ENCODE measurements at regions not wholly inside any gene's neighbourhood (a gene's known extent, or its start where the extent isn't known, plus 50 kb on each side); places are given as distances from the start of the nearest gene placed in this dataset.
"Not testable (repeated sequence)": the region's sequence is repeated elsewhere in the genome, so short reads cannot be mapped to it uniquely, and the experiment has no call there.

- H3K4me3 ChIP-seq (ENCODE audit: low read depth, low read length), result no peak overlapping the region
- in situ Hi-C loops (cut with HindIII; ENCODE audit: low sequenced_read_pairs), result no loop called here
- TF ChIP-seq, protein P1, sequence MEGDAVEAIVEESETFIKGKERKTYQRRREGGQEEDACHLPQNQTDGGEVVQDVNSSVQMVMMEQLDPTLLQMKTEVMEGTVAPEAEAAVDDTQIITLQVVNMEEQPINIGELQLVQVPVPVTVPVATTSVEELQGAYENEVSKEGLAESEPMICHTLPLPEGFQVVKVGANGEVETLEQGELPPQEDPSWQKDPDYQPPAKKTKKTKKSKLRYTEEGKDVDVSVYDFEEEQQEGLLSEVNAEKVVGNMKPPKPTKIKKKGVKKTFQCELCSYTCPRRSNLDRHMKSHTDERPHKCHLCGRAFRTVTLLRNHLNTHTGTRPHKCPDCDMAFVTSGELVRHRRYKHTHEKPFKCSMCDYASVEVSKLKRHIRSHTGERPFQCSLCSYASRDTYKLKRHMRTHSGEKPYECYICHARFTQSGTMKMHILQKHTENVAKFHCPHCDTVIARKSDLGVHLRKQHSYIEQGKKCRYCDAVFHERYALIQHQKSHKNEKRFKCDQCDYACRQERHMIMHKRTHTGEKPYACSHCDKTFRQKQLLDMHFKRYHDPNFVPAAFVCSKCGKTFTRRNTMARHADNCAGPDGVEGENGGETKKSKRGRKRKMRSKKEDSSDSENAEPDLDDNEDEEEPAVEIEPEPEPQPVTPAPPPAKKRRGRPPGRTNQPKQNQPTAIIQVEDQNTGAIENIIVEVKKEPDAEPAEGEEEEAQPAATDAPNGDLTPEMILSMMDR (IDR thresholded peaks at IDR 0.05; ENCODE audit: low read depth, low read length, missing control alignments), result no peak
- DNase-seq (ENCODE audit: low read depth), result no peak
These were observed 383.4 kb downstream of the RAP2B start for GRCh38 chr3:153545471-153545870.

DNA sequence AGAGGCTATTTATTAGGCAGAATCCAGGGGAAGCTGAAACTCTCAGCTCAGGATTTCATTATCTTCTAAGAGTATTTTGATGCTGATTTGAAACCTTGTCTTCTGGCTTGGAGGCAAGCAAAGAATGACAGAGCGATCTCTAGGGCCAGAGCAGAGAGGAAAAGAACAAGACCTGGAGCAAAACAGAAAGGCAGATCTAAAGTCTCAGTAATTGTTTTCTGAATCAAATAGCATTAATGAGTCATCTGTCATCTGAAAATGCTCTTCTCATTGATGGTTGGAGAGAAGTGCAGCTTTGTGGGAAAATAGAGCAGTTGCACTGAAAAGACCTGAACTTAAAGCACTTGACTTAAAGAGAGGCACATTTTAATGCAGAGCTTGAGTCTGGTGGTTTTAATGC lies 385.9 kb downstream of the RAP2B start:
- H3K4me3 ChIP-seq (ENCODE audit: low read depth, low read length), result no peak overlapping the region
- TF ChIP-seq, protein P1 (IDR thresholded peaks at IDR 0.05; ENCODE audit: low read depth, low read length, missing control alignments), result no peak
- no peak for DNase-seq (ENCODE audit: low read depth)
- in situ Hi-C loops (cut with HindIII; ENCODE audit: low sequenced_read_pairs), result no loop called here

- H3K4me3 ChIP-seq (ENCODE audit: low read depth, low read length); in situ Hi-C loops (cut with HindIII; ENCODE audit: low sequenced_read_pairs); DNase-seq (ENCODE audit: low read depth): not testable (repeated sequence)
These were observed 387.7 kb downstream of the RAP2B start for GRCh38 chr3:153549686-153550085.

DNA sequence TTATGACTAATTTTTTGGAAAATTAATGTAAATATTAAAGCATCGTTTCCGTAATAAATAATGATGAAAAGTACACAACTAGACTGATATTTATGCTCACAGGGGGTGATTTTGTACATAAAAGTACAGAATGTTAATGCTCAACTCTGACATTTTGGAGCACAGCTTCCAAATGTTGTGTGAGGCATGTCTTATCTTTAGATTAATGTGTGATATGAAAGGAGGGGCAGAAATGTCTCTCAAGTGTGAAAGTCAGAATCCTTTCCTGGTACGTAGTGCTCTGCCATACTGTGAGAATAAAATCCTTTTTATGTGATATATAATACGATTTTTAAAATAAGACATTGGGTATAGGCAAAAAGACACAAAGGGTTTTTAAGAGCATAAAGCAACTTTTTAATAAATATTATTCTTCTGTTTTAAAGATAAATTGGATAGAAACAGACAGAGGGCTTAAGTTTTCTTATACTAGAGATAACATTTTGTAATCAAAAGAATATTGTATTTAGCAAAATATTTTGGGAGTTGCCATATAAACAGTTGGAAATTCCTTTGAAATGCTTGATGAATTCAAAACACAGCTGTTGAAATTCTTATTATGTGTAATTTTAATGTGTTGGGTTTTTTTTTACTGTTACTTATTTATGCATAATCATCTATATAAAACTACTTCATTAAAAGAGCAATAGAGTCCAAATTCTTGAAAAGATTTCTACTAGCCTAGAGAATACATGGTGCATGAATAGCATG lies 389.7 kb downstream of the RAP2B start:
- in situ Hi-C loops (cut with HindIII; ENCODE audit: low sequenced_read_pairs), result no loop called here
- TF ChIP-seq, protein P1 (IDR thresholded peaks at IDR 0.05; ENCODE audit: low read depth, low read length, missing control alignments), result no peak
- no peak for DNase-seq (ENCODE audit: low read depth)
- H3K4me3 ChIP-seq (ENCODE audit: low read depth, low read length), result no peak overlapping the region

DNA sequence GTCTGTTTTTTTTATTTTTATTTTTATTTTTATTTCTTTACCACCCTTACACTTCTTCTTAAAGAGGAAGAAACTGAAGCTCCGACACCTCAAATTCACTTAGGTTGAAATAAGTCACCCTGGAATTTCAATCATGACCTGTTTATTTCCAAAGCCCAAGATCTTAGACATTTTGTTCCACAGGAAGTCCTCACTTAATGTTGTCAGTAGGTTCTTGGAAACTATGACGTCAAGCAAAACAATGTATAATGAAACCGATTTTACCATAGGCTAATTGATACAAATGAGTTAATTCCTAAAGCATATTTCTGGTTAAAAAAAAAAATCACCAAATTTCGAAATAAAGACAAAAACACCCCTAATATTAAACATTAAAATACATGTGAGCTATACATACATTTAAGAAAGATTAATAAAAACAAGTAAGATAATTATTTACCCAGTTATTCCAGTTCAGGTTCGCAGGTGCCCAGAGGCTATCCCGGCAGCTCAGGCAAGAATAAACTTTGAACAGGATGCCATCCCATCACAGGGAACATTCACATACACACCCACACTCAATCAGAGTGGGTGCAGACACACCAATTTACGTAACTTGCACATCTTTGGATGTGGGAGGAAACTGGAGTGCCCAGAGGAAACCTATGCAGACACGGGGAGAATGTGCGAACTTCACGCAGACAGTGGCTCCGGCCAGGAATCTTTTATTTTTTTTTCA lies 391.0 kb downstream of the RAP2B start:
- DNase-seq (ENCODE audit: low read depth), result no peak
- H3K4me3 ChIP-seq (ENCODE audit: low read depth, low read length), result no peak overlapping the region
- in situ Hi-C loops (cut with HindIII; ENCODE audit: low sequenced_read_pairs), result no loop called here
- TF ChIP-seq, protein P1 (IDR thresholded peaks at IDR 0.05; ENCODE audit: low read depth, low read length, missing control alignments), result no peak

DNA sequence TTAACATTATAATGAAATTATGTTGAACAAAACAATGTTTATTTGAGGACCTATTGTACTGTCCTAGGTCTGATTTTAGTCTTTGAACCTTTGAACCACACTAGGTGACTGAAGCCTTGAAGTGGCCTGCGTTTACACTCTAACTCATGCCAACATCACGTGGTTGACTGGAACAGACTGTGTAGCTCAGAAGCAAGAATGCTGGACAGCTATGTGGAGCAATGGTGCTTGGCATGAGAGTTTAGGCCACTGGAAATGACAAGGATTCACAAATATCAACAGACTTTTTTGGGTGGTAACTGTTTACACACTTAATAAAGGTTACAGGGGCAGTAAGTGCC lies 391.5 kb downstream of the RAP2B start:
- no peak for DNase-seq (ENCODE audit: low read depth)
- in situ Hi-C loops (cut with HindIII; ENCODE audit: low sequenced_read_pairs), result no loop called here
- H3K4me3 ChIP-seq (ENCODE audit: low read depth, low read length), result no peak overlapping the region
- TF ChIP-seq, protein P1 (IDR thresholded peaks at IDR 0.05; ENCODE audit: low read depth, low read length, missing control alignments), result no peak

GRCh38 chr3:153555919-153556318 lies 393.9 kb downstream of the RAP2B start:
- TF ChIP-seq, protein P1 (IDR thresholded peaks at IDR 0.05; ENCODE audit: low read depth, low read length, missing control alignments), result no peak
- H3K4me3 ChIP-seq (ENCODE audit: low read depth, low read length), result no peak overlapping the region
- no peak for DNase-seq (ENCODE audit: low read depth)
- in situ Hi-C loops (cut with HindIII; ENCODE audit: low sequenced_read_pairs), result no loop called here

DNA sequence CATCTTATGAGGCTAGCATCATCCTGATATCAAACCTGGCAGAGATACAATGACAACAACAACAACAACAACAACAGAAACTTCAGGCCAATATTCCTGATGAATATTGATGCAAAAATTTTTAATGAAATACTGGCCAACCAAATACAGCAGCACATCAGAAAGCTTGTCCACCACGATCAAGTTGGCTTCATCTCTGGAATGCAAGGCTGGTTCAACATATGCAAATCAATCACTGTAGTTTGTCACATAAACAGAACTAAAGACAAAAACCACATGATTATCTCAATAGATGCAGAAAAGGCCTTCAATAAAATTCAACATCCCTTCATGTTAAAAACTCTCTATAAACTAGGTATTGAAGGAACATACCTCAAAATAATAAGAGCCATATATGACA lies 397.3 kb downstream of the RAP2B start:
- DNase-seq (ENCODE audit: low read depth); in situ Hi-C loops (cut with HindIII; ENCODE audit: low sequenced_read_pairs); H3K4me3 ChIP-seq (ENCODE audit: low read depth, low read length): not testable (repeated sequence)

Data from astrocyte of the cerebellum (primary cell).